ENCODE measurements at regions not wholly inside any gene's neighbourhood (a gene's known extent, or its start where the extent isn't known, plus 50 kb on each side); places are given as distances from the start of the nearest gene placed in this dataset.

- Histone ChIP-seq H3K9me1 (ENCODE audit: control insufficient read depth, insufficient read depth, low read length) (no peaks in the 10 kb centered on the region), H3K4me1 (replicated peaks in 1 of 2; ENCODE audit: control insufficient read depth in 2 of 2, insufficient read depth in 2 of 2, low read length in 2 of 2) (no peaks in the 10 kb centered on the region), H2AFZ (ENCODE audit: low read depth, low read length) (no peak overlapping the region), H3K27me3 (ENCODE audit: control insufficient read depth in 2 of 2, insufficient read depth in 2 of 2, low read length in 2 of 2) (no peaks in the 10 kb centered on the region), H4K20me1 (replicated peaks; ENCODE audit: control insufficient read depth, insufficient read depth, low read length) (no peaks in the 10 kb centered on the region), H3K9me3 (replicated peaks; ENCODE audit: control insufficient read depth, insufficient read depth, low read depth, low read length) (no peaks in the 10 kb centered on the region; the same call in 1 of the 2 replicates), H3K4me2 (ENCODE audit: insufficient read depth, low read length) (no peak overlapping the region), H3K27ac (ENCODE audit: extremely low read depth, low read depth, low read length) (no peak overlapping the region), H3K79me2 (ENCODE audit: control insufficient read depth, insufficient read depth, low read length) (no peaks in the 10 kb centered on the region), H3K36me3 (ENCODE audit: control insufficient read depth, insufficient read depth, low read length) (no peaks in the 10 kb centered on the region), H3K4me3 (no peak overlapping the region), H3K9ac (ENCODE audit: insufficient read depth in 1 of 2, low read depth in 2 of 2, low read length in 2 of 2) (no peak overlapping the region)
- POLR2A ChIA-PET = no interaction called here
- in situ Hi-C loops (cut with MboI) (no loop called here), intact Hi-C loops (cut with micrococcal nuclease) (no loop called here)
- WGBS (ENCODE audit: insufficient coverage, low coverage, missing lambda C conversion rate) = 13% methylated on average over 6 of the region's 6 CpGs
- FAIRE-seq (no peak), ATAC-seq (no peak), DNase-seq (ENCODE audit: extremely low read depth in 1 of 4, low spot score in 3 of 4) (no peak)
- CTCF ChIA-PET (ENCODE audit: low intra/inter-chr PET ratio) = no interaction called here
- no TSS peak for BruUV-seq (replicated peaks)
- TF ChIP-seq SRF (CRISPR knock-in tag; IDR thresholded peaks at IDR 0.05) (no peak), ILK (tag; IDR thresholded peaks at IDR 0.05; ENCODE audit: borderline replicate concordance, low read depth) (no peak), ILF3 (IDR thresholded peaks at IDR 0.05; ENCODE audit: borderline replicate concordance) (no peak), CSDE1 (IDR thresholded peaks at IDR 0.05) (no peak), TRIM28 (IDR thresholded peaks at IDR 0.05) (no peak), ZNF780A (CRISPR knock-in tag; IDR thresholded peaks at IDR 0.05) (no peak), SP1 (CRISPR knock-in tag; IDR thresholded peaks at IDR 0.05) (no peak), TAF1 (IDR thresholded peaks at IDR 0.05; ENCODE audit: control insufficient read depth, extremely low read depth, insufficient read depth, low read length, severe bottlenecking) (no peak), SUPT5H (IDR thresholded peaks at IDR 0.05) (no peak), CREB3 (tag; conservative IDR thresholded peaks at IDR 0.05; ENCODE audit: low read depth) (no peak), HMGN3 (IDR thresholded peaks at IDR 0.05; ENCODE audit: borderline replicate concordance, extremely low read depth, insufficient read length, low read depth, low read length) (no peak), ZNF133 (CRISPR knock-in tag; IDR thresholded peaks at IDR 0.05) (no peak), MBD2 (IDR thresholded peaks at IDR 0.05; ENCODE audit: borderline replicate concordance, low read depth) (no peak), ZNF696 (CRISPR knock-in tag; conservative IDR thresholded peaks at IDR 0.05) (no peak)
These were observed 143.4 kb downstream of the NR4A2 start for GRCh38 chr2:156189143-156189542.

Measured in K562 (cell line).